IMR-90 (cell line): ENCODE measurements at regions not wholly inside any gene's neighbourhood (a gene's known extent, or its start where the extent isn't known, plus 50 kb on each side); places are given as distances from the start of the nearest gene placed in this dataset.

ENCODE experiments used
- CTCF ChIP-seq: conservative IDR thresholded peaks from 2 replicates; pipeline ENCODE4 v1.5.1; 2012; ENCODE audit warnings: mild to moderate bottlenecking, low read depth, low read length, improper control_type of control experiment
- NFE2L2 ChIP-seq: fragments of 150-350 bp; IDR thresholded peaks from 2 replicates; pipeline ENCODE4 v1.6.1; 2016; ENCODE audit warnings: low read depth, mild to moderate bottlenecking, low read length

- TF ChIP-seq CTCF (no peak), NFE2L2 (no peak)
These were observed 219.9 kb downstream of the CCNG2 start for GRCh38 chr4:77376788-77377460.
